ENCODE measurements at regions not wholly inside any gene's neighbourhood (a gene's known extent, or its start where the extent isn't known, plus 50 kb on each side); places are given as distances from the start of the nearest gene placed in this dataset.

GRCh38 chr6:166241974-166242373 is 66.2 kb downstream of the PRR18 start:
- H3K27ac ChIP-seq (ENCODE audit: low read depth in 1 of 2, low read length in 2 of 2) = no peak overlapping the region
- H3K9ac ChIP-seq (ENCODE audit: low read depth in 1 of 2, low read length in 2 of 2) = no peak overlapping the region
- H3K4me1 ChIP-seq (ENCODE audit: control insufficient read depth in 4 of 4, insufficient read depth in 4 of 4, low read length in 3 of 4) = no peaks in the 10 kb centered on the region
- WGBS = 80% methylated on average over 6 of the region's 6 CpGs
- no peak for TF ChIP-seq SP1 (IDR thresholded peaks at IDR 0.05)
- TF ChIP-seq, protein P1, sequence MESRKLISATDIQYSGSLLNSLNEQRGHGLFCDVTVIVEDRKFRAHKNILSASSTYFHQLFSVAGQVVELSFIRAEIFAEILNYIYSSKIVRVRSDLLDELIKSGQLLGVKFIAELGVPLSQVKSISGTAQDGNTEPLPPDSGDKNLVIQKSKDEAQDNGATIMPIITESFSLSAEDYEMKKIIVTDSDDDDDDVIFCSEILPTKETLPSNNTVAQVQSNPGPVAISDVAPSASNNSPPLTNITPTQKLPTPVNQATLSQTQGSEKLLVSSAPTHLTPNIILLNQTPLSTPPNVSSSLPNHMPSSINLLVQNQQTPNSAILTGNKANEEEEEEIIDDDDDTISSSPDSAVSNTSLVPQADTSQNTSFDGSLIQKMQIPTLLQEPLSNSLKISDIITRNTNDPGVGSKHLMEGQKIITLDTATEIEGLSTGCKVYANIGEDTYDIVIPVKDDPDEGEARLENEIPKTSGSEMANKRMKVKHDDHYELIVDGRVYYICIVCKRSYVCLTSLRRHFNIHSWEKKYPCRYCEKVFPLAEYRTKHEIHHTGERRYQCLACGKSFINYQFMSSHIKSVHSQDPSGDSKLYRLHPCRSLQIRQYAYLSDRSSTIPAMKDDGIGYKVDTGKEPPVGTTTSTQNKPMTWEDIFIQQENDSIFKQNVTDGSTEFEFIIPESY (IDR thresholded peaks at IDR 0.05) = no peak
- no peak for TF ChIP-seq RXRA (IDR thresholded peaks at IDR 0.05)
- TF ChIP-seq, protein P2, sequence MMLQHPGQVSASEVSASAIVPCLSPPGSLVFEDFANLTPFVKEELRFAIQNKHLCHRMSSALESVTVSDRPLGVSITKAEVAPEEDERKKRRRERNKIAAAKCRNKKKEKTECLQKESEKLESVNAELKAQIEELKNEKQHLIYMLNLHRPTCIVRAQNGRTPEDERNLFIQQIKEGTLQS (IDR thresholded peaks at IDR 0.05) = no peak
- no peak for TF ChIP-seq MAX (IDR thresholded peaks at IDR 0.05)
- no peak for TF ChIP-seq YY1 (IDR thresholded peaks at IDR 0.05)
- no peak for TF ChIP-seq HNF4G (IDR thresholded peaks at IDR 0.05)
- no peak for TF ChIP-seq HNF4A (conservative IDR thresholded peaks at IDR 0.05)
- TF ChIP-seq, protein P3, sequence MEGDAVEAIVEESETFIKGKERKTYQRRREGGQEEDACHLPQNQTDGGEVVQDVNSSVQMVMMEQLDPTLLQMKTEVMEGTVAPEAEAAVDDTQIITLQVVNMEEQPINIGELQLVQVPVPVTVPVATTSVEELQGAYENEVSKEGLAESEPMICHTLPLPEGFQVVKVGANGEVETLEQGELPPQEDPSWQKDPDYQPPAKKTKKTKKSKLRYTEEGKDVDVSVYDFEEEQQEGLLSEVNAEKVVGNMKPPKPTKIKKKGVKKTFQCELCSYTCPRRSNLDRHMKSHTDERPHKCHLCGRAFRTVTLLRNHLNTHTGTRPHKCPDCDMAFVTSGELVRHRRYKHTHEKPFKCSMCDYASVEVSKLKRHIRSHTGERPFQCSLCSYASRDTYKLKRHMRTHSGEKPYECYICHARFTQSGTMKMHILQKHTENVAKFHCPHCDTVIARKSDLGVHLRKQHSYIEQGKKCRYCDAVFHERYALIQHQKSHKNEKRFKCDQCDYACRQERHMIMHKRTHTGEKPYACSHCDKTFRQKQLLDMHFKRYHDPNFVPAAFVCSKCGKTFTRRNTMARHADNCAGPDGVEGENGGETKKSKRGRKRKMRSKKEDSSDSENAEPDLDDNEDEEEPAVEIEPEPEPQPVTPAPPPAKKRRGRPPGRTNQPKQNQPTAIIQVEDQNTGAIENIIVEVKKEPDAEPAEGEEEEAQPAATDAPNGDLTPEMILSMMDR (IDR thresholded peaks at IDR 0.05; ENCODE audit: low read depth, low read length, missing input control) = no peak
- TF ChIP-seq RAD21 (IDR thresholded peaks at IDR 0.05) = no peak
- TF ChIP-seq JUND (IDR thresholded peaks at IDR 0.05) = no peak
- no peak for TF ChIP-seq NR2F2 (IDR thresholded peaks at IDR 0.05)
- TF ChIP-seq FOXA2 (IDR thresholded peaks at IDR 0.05) = no peak
- no peak for TF ChIP-seq EGR1 (IDR thresholded peaks at IDR 0.05; ENCODE audit: low read depth in 2 of 2)
- no peak for TF ChIP-seq GABPA (IDR thresholded peaks at IDR 0.05 in 1 of 2, conservative IDR thresholded peaks at IDR 0.05 in 1 of 2)
- TF ChIP-seq TAF1 (conservative IDR thresholded peaks at IDR 0.05) = no peak
- no peaks in the 10 kb centered on the region for H3K9me3 ChIP-seq (ENCODE audit: control insufficient read depth in 4 of 4, low read length in 3 of 4)
- H3K27me3 ChIP-seq (ENCODE audit: control insufficient read depth in 4 of 4, insufficient read depth in 4 of 4, low read length in 3 of 4) = peaks cover 0 to 3% (median 1%) of the 10 kb centered on the region in 4 donors
- no peak for DNase-seq (ENCODE audit: low spot score)
- no peak overlapping the region for H3K4me3 ChIP-seq (ENCODE audit: low read depth in 1 of 3, low read length in 3 of 3)
- no peaks in the 10 kb centered on the region for H3K36me3 ChIP-seq (ENCODE audit: control insufficient read depth in 4 of 4, insufficient read depth in 3 of 4, low read depth in 1 of 4, low read length in 3 of 4)

DNA sequence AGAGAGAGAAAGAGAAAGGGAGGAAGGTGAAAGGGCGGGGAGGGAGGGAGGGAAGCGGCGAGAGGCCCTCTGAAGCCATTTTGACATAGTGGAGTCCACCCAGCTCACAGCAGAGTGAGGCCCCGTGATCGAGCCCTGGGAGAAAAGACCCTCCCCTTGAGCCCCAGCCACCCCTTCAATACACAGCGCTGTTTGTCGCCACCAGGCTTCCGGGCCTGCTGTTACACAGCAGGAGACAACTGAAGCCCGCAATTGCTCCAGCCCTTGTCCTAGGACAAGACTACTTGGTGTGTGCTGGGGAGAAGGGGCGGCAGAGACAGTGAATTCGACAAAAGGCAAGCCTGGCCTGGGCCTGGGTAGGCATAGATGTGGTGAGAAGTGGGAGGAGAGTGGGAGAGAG is 67.3 kb downstream of the PRR18 start:
- no peak for DNase-seq (ENCODE audit: low spot score)
- Histone ChIP-seq H3K4me3 (ENCODE audit: low read depth in 1 of 3, low read length in 3 of 3) (no peak overlapping the region), H3K27me3 (ENCODE audit: control insufficient read depth in 4 of 4, insufficient read depth in 4 of 4, low read length in 3 of 4) (peaks cover 0 to 3% (median 1%) of the 10 kb centered on the region in 4 donors), H3K9ac (ENCODE audit: low read depth in 1 of 2, low read length in 2 of 2) (no peak overlapping the region), H3K4me1 (ENCODE audit: control insufficient read depth in 4 of 4, insufficient read depth in 4 of 4, low read length in 3 of 4) (no peaks in the 10 kb centered on the region), H3K36me3 (ENCODE audit: control insufficient read depth in 4 of 4, insufficient read depth in 3 of 4, low read depth in 1 of 4, low read length in 3 of 4) (no peaks in the 10 kb centered on the region), H3K27ac (ENCODE audit: low read depth in 1 of 2, low read length in 2 of 2) (no peak overlapping the region), H3K9me3 (ENCODE audit: control insufficient read depth in 4 of 4, low read length in 3 of 4) (no peaks in the 10 kb centered on the region)
- WGBS = 71% methylated on average over 11 of the region's 11 CpGs
- TF ChIP-seq HNF4A (conservative IDR thresholded peaks at IDR 0.05) = no peak
- no peak for TF ChIP-seq GABPA (IDR thresholded peaks at IDR 0.05 in 1 of 2, conservative IDR thresholded peaks at IDR 0.05 in 1 of 2)
- no peak for TF ChIP-seq REST (IDR thresholded peaks at IDR 0.05)
- no peak for TF ChIP-seq NR2F2 (IDR thresholded peaks at IDR 0.05)
- no peak for TF ChIP-seq RAD21 (IDR thresholded peaks at IDR 0.05)
- no peak for TF ChIP-seq SP1 (IDR thresholded peaks at IDR 0.05)
- TF ChIP-seq HNF4G (IDR thresholded peaks at IDR 0.05) = no peak
- TF ChIP-seq FOXA2 (IDR thresholded peaks at IDR 0.05) = no peak
- no peak for TF ChIP-seq JUND (IDR thresholded peaks at IDR 0.05)
- TF ChIP-seq RXRA (IDR thresholded peaks at IDR 0.05) = no peak
- TF ChIP-seq, protein P3 (IDR thresholded peaks at IDR 0.05; ENCODE audit: low read depth, low read length, missing input control) = no peak
- no peak for TF ChIP-seq MAX (IDR thresholded peaks at IDR 0.05)
- TF ChIP-seq EGR1 (IDR thresholded peaks at IDR 0.05; ENCODE audit: low read depth in 2 of 2) = no peak
- TF ChIP-seq FOXA1 (IDR thresholded peaks at IDR 0.05) = no peak
- no peak for TF ChIP-seq TAF1 (conservative IDR thresholded peaks at IDR 0.05)
- TF ChIP-seq YY1 (IDR thresholded peaks at IDR 0.05) = no peak
- TF ChIP-seq, protein P1 (IDR thresholded peaks at IDR 0.05) = no peak
